Ectodermal cell (in vitro differentiated cells): ENCODE measurements at regions not wholly inside any gene's neighbourhood (a gene's known extent, or its start where the extent isn't known, plus 50 kb on each side); places are given as distances from the start of the nearest gene placed in this dataset.
"Not testable (repeated sequence)": the region's sequence is repeated elsewhere in the genome, so short reads cannot be mapped to it uniquely, and the experiment has no call there.

Experiments used
- H3K27ac ChIP-seq: 2 replicates; pipeline ENCODE4 v1.7.0; 2013; ENCODE audit warnings: mild to moderate bottlenecking, low read depth, low read length; ENCODE audit not compliant: insufficient read depth, poor library complexity, severe bottlenecking
- H3K27me3 ChIP-seq: 2 replicates; pipeline ENCODE4 v1.7.0; 2013; ENCODE audit warnings: mild to moderate bottlenecking, low read length; ENCODE audit not compliant: insufficient read depth, control insufficient read depth, poor library complexity, severe bottlenecking
- H3K36me3 ChIP-seq: one replicate; pipeline ENCODE4 v1.7.0; 2013; ENCODE audit warnings: low read length; ENCODE audit not compliant: control insufficient read depth, insufficient read depth
- H3K4me1 ChIP-seq: one replicate; pipeline ENCODE4 v1.7.0; 2013; ENCODE audit warnings: low read length; ENCODE audit not compliant: control insufficient read depth, insufficient read depth
- H3K4me3 ChIP-seq: 2 replicates; pipeline ENCODE4 v1.7.0; 2013; ENCODE audit warnings: low read depth, low read length, control low read depth; ENCODE audit not compliant: insufficient read depth
- H3K9me3 ChIP-seq: 2 replicates; pipeline ENCODE4 v1.7.0; 2013; ENCODE audit warnings: mild to moderate bottlenecking, low read length, moderate library complexity; ENCODE audit not compliant: control insufficient read depth
- WGBS, 2 experiments: methylation state at CpG; one replicate each; pipeline ENCODE4 v1.1.7; 2013; ENCODE audit warnings: missing lambda C conversion rate in 2 of 2; 5-methylcytosine and 5-hydroxymethylcytosine counted together

DNA sequence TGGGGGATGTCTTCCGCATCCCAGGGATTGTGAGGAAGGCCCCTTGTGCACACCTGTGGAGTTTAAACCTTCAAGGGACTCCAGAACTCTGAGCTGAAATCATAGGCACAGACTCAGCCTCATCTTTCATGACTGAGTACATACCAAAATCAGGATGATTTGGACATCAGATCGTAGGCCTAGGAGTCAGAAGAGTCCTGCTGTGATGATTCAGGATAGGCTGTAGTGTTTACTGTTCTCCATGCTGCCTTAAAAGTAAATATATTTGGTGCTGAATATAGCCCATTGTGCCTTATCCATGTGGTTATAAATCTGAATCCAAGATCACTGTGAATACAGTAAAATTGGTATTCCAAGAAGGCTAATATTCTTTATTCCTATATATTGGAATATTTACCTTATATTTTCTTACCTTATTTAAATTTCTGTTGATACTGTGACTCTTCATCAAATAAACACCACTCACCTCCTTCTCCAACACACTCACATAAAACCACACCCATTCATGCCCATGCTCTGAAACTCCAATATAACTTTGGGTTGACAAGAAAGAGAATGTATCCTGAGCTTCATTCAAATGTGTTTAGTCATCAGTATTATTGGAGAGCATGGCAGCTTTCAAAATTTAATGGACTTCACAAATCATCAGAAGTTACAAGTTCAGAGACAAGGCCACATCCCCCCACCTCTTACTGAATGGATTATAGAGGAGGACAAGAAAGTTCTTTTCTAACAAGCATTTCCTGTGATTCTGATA, 561.4 kb upstream of the LINC00305 start:
- Histone ChIP-seq H3K27ac (no peak overlapping the region), H3K27me3 (no peaks in the 10 kb centered on the region), H3K4me1 (no peaks in the 10 kb centered on the region), H3K4me3 (no peak overlapping the region), H3K36me3 (no peaks in the 10 kb centered on the region), H3K9me3 (no peaks in the 10 kb centered on the region)
- 91 to 93% methylated on average over 2 of the region's 2 CpGs for WGBS, 2 experiments

DNA sequence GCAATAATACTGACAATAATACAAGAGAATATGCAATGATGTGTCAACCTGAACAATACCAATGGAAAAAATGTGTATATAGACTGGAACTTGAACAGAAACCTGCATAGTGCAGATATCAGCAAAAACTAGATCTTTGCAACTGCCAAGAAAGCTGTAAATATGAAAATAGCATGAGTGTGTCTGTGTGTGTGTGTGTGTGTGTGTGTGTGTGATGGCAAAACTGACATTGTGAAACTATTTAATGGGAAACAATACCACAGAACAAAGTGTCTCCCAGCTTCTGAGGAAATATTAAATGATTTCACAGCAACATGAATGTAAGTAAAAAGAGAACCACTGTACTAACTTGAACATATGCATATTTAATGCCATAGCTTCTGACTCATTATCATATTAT, 558.2 kb upstream of the LINC00305 start:
- H3K27ac ChIP-seq = no peak overlapping the region
- no peaks in the 10 kb centered on the region for H3K9me3 ChIP-seq
- H3K36me3 ChIP-seq = no peaks in the 10 kb centered on the region
- no peak overlapping the region for H3K4me3 ChIP-seq
- H3K4me1 ChIP-seq = no peaks in the 10 kb centered on the region
- H3K27me3 ChIP-seq = no peaks in the 10 kb centered on the region

DNA sequence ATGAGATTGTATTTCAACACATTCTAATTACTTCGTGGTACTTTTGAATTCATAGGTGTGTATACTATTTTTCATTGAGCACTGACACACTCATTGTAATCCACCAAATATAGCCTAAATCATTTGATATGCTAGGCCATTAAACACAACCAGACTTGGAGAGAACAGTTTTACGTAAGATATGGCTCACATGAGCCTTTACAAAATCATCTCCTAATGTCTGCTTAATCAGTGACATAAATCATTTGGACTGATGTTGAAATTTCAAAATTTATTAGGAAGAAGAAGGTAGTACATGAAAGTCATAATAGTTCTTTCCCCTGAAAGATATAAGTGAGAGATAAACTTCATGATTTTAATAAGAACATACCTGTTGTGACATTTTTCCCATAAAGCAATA, 550.2 kb upstream of the LINC00305 start:
- 100% methylated on average over 1 of the region's 2 CpGs for WGBS, 2 experiments
- Histone ChIP-seq H3K4me3 (no peak overlapping the region), H3K4me1 (no peaks in the 10 kb centered on the region), H3K36me3 (no peaks in the 10 kb centered on the region), H3K27ac (no peak overlapping the region), H3K27me3 (no peaks in the 10 kb centered on the region), H3K9me3 (no peaks in the 10 kb centered on the region)

DNA sequence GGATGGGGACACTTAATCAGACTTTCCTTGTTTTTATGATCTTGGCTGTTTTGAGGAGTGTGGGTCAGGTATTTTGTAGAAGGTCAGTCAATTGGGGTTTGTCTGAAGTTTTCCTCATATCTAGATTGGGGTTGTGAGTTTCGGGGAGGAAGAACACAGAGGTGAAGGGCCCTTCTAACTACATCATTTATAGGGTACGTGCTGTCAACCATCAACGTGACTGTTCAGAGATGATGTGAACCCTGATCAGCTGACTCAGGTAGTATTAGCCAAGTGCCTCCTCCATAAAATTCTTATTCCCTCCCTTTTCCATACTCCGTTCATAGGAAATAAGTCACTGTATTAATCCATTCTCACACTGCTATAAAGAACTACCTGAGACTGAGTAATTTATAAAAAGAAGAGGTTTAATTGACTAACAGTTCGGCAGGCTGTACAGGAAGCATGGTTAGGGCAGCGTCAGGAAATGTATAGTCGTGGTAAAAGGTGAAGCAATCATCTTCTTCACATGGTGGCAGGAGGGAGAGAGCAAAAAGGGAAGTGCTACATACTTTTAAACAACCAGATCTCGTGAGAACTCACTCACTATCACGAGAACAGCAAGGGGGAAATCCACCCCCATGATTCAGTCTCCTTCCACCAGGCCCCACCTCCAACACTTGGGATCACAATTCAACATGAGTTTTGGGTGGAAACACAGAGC, 547.1 kb upstream of the LINC00305 start:
- Histone ChIP-seq H3K4me3 (no peak overlapping the region), H3K27me3 (no peaks in the 10 kb centered on the region), H3K27ac (no peak overlapping the region), H3K36me3 (no peaks in the 10 kb centered on the region), H3K4me1 (no peaks in the 10 kb centered on the region), H3K9me3 (no peaks in the 10 kb centered on the region)
- 93% methylated on average over 9 of the region's 9 CpGs for WGBS, 2 experiments

DNA sequence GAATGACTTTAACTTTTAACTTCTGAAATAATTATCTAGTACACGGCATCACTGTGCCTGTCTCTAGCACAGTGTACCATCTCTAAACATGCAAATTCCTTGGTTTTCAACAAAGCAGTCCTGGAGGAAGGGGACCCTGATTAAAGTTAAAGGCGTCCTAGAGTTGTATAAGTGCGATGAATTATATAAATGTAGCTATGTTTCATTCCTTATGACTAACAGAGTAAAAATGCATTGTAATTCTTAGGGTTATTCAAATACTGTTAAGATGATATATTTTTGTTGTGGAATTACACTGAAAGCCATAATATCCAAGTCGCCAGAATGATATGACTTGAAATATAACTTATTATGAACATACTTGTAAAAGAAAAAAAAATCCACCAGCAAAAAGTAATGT, 544.9 kb upstream of the LINC00305 start:
- Histone ChIP-seq H3K4me3 (no peak overlapping the region), H3K27me3 (no peaks in the 10 kb centered on the region), H3K36me3 (no peaks in the 10 kb centered on the region), H3K27ac (no peak overlapping the region), H3K9me3 (no peaks in the 10 kb centered on the region), H3K4me1 (no peaks in the 10 kb centered on the region)
- 65 to 67% methylated on average over 3 of the region's 4 CpGs for WGBS, 2 experiments

DNA sequence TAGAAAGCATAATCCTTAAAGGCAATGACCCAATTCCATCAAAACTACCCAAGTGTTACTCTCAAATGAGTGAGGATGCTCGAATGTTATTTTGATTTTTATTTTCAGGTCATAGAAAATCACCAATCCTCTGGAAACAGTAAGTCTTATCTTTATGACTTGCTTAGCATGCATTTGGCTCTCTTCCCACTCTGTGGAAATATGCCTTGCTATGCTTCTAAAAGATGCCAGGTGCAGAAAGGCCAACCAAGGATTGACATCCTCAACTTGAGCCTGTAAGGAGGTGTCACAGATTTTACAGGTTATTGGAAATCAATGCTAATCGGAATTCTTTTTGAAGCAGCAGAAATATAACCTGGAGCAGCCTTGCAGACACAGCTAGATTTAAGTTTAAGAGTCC, 543.9 kb upstream of the LINC00305 start:
- Histone ChIP-seq H3K36me3 (no peaks in the 10 kb centered on the region), H3K4me3 (no peak overlapping the region), H3K27ac (no peak overlapping the region), H3K4me1 (no peaks in the 10 kb centered on the region), H3K27me3 (no peaks in the 10 kb centered on the region), H3K9me3 (no peaks in the 10 kb centered on the region)
- WGBS, 2 experiments = 93 to 94% methylated on average over 2 of the region's 2 CpGs

DNA sequence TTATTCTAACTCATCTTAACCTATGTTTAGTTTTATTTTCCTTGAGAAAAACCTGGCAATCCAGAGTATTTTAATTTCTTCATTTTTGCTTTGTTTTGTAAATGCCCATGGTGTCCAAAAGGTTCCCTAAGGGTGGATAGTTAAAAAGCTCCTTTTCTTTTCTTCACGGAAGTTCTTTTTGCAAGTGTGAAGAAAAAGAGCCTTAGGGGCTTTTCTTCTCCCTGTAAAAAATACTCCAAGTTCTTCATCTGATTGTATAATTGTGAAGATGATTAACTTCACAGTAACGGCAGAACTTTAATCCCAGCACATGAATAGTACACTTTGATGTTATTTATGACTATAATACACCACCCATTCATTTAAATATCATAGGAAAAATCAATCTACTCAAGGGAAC, 530.2 kb upstream of the LINC00305 start:
- Histone ChIP-seq H3K36me3 (no peaks in the 10 kb centered on the region), H3K27me3 (no peaks in the 10 kb centered on the region), H3K4me3 (no peak overlapping the region), H3K4me1 (peaks cover 5% of the 10 kb centered on the region), H3K9me3 (no peaks in the 10 kb centered on the region), H3K27ac (no peak overlapping the region)
- 10% methylated on average over 1 of the region's 2 CpGs; no CpG with 5 or more reads in 1 of the 2 experiments for WGBS, 2 experiments

DNA sequence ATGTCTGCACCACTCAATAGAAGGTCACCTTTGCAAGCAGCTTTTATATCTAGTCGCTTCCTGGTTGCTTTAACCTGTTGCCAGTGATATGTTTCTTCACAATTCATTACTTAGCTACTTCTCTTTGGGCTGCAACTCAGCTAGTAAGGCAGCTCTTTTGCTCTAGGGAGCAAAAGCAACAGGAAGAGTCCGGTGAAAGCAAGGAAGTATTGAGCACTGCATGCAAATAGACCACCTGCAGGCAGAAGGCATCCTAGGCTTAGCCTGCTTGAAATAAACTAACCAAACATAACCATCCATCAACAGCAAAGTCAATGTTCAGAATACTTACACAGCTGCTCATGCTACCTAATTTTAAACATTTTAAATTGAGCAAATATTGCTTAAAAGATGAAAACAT, 529.2 kb upstream of the LINC00305 start:
- no peak overlapping the region for H3K27ac ChIP-seq
- no peak overlapping the region for H3K4me3 ChIP-seq
- no peaks in the 10 kb centered on the region for H3K27me3 ChIP-seq
- no peaks in the 10 kb centered on the region for H3K9me3 ChIP-seq
- 39 to 50% methylated on average over 2 of the region's 2 CpGs for WGBS, 2 experiments
- no peaks in the 10 kb centered on the region for H3K36me3 ChIP-seq
- H3K4me1 ChIP-seq = peaks cover 5% of the 10 kb centered on the region

DNA sequence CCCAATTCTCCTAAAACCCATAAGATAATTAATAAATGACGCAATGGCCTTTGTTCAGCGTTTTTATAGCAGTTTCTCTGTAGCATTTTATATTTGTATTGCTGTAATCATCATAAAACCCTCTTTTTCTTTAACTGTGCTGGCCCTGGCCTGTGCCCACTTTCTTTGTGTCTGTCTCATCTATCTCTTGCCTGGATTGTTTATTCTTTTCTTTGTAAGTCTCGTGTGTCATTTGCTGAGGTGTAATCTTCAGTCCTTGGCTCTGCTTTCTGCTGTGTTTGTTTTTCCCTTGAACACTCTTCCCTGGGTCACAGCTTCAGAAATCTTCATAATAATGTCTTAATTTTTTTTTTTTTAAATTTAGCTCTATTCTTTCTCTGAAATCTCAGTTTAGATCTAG, 525.8 kb upstream of the LINC00305 start:
- 86 to 93% methylated on average over 1 to 3 of the region's 3 CpGs for WGBS, 2 experiments
- peaks cover 5% of the 10 kb centered on the region for H3K4me1 ChIP-seq
- no peaks in the 10 kb centered on the region for H3K9me3 ChIP-seq
- no peak overlapping the region for H3K27ac ChIP-seq
- H3K27me3 ChIP-seq = no peaks in the 10 kb centered on the region
- H3K4me3 ChIP-seq = no peak overlapping the region
- H3K36me3 ChIP-seq = no peaks in the 10 kb centered on the region

DNA sequence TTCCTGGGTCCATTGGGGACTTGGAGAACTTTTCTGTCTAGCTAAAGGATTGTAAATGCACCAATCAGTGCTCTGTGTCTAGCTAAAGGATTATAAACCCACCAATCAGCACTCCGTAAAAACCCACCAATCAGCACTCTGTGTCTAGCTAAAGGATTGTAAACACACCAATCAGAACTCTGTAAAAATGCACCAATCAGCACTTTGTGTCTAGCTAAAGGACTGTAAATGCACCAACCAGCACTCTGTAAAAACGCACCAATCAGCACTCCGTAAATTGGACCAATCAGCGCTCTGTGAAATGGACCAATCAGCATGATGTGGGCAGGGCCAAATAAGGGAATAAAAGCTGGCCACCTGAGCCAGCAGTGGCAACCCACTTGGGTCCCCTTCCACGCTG, 522.4 kb upstream of the LINC00305 start:
- H3K4me1 ChIP-seq, H3K27me3 ChIP-seq, H3K27ac ChIP-seq, H3K36me3 ChIP-seq, H3K4me3 ChIP-seq, H3K9me3 ChIP-seq: not testable (repeated sequence)
- 74 to 75% methylated on average over 5 of the region's 5 CpGs for WGBS, 2 experiments
